ENCODE measurements at regions not wholly inside any gene's neighbourhood (a gene's known extent, or its start where the extent isn't known, plus 50 kb on each side); places are given as distances from the start of the nearest gene placed in this dataset.

GRCh38 chr3:95718168-95718567, 1096.2 kb upstream of the EPHA6 start:
- Histone ChIP-seq H3K27ac (no peak overlapping the region), H2AFZ (replicated peaks) (no peak overlapping the region), H3K4me3 (no peak overlapping the region), H3K9ac (no peak overlapping the region), H3F3A (ENCODE audit: low read depth) (no peaks in the 10 kb centered on the region), H3K36me3 (no peaks in the 10 kb centered on the region), H3K9me3 (ENCODE audit: low read depth) (no peaks in the 10 kb centered on the region), H4K20me1 (ENCODE audit: low read depth) (no peaks in the 10 kb centered on the region), H3K79me2 (ENCODE audit: low read depth) (no peaks in the 10 kb centered on the region), H3K4me2 (no peak overlapping the region), H3K4me1 (no peaks in the 10 kb centered on the region), H3K27me3 (no peaks in the 10 kb centered on the region)
- no peaks in the 10 kb centered on the region for H3K27me3 Mint-ChIP-seq (ENCODE audit: insufficient read depth, low read depth)
- H3K4me1 Mint-ChIP-seq, result peaks cover 6% of the 10 kb centered on the region
- no peak overlapping the region for H3K4me3 Mint-ChIP-seq
- no peak for DNase-seq (ENCODE audit: low spot score)
- H3K9me3 Mint-ChIP-seq, result no peaks in the 10 kb centered on the region
- TF ChIP-seq EZH2phosphoT487 (IDR thresholded peaks at IDR 0.05), result no peak
- no peak for TF ChIP-seq CTCF (IDR thresholded peaks at IDR 0.05)
- no peak for TF ChIP-seq EZH2 (IDR thresholded peaks at IDR 0.05)
- no peaks in the 10 kb centered on the region for H3K36me3 Mint-ChIP-seq
- H3K27ac Mint-ChIP-seq, result no peak overlapping the region

DNA sequence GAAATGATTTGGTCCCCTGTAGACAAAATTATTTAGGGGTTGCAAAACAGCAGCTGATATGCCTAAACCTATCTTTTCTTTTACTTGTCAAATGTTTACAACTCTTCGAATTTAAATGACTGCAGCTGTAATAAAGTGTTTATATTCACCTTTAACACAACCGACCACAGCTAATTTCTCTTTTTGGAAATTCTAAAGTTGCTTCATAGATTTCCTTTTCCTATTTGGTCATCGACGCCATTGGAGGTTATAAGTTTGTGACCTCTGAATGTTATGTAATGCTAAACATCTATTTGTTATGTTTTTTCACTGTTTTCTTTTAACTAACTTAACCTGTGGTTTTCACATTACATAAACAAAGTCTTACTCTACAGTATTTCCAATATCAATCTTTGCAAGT, 1094.9 kb upstream of the EPHA6 start:
- Mint-ChIP-seq H3K9me3 (no peaks in the 10 kb centered on the region), H3K36me3 (no peaks in the 10 kb centered on the region), H3K4me1 (peaks cover 6% of the 10 kb centered on the region), H3K27me3 (ENCODE audit: insufficient read depth, low read depth) (no peaks in the 10 kb centered on the region), H3K4me3 (no peak overlapping the region), H3K27ac (no peak overlapping the region)
- Histone ChIP-seq H3K4me3 (no peak overlapping the region), H3K4me2 (no peak overlapping the region), H3F3A (ENCODE audit: low read depth) (no peaks in the 10 kb centered on the region), H3K27ac (no peak overlapping the region), H3K9me3 (ENCODE audit: low read depth) (no peaks in the 10 kb centered on the region), H3K4me1 (no peaks in the 10 kb centered on the region), H4K20me1 (ENCODE audit: low read depth) (no peaks in the 10 kb centered on the region), H3K27me3 (no peaks in the 10 kb centered on the region), H3K9ac (no peak overlapping the region), H3K79me2 (ENCODE audit: low read depth) (no peaks in the 10 kb centered on the region), H2AFZ (replicated peaks) (no peak overlapping the region), H3K36me3 (no peaks in the 10 kb centered on the region)
- DNase-seq (ENCODE audit: low spot score), result no peak
- no peak for TF ChIP-seq EZH2 (IDR thresholded peaks at IDR 0.05)
- TF ChIP-seq CTCF (IDR thresholded peaks at IDR 0.05), result no peak
- no peak for TF ChIP-seq EZH2phosphoT487 (IDR thresholded peaks at IDR 0.05)

GRCh38 chr3:95721938-95722337, 1092.5 kb upstream of the EPHA6 start:
- no peaks in the 10 kb centered on the region for H3K4me1 ChIP-seq

More at GRCh38 chr3:95721938-95722337, 1092.5 kb upstream of the EPHA6 start:
- TF ChIP-seq CTCF (IDR thresholded peaks at IDR 0.05) (no peak), EZH2 (IDR thresholded peaks at IDR 0.05) (no peak), EZH2phosphoT487 (IDR thresholded peaks at IDR 0.05) (no peak)
- H2AFZ ChIP-seq (replicated peaks), result peak overlapping the region; percentile 68
- no peaks in the 10 kb centered on the region for H3K36me3 ChIP-seq
- Mint-ChIP-seq H3K4me3 (no peak overlapping the region), H3K27ac (no peak overlapping the region), H3K36me3 (no peaks in the 10 kb centered on the region), H3K9me3 (no peaks in the 10 kb centered on the region), H3K4me1 (no peaks in the 10 kb centered on the region), H3K27me3 (ENCODE audit: insufficient read depth, low read depth) (no peaks in the 10 kb centered on the region)
- H3K79me2 ChIP-seq (ENCODE audit: low read depth), result no peaks in the 10 kb centered on the region
- no peak for DNase-seq (ENCODE audit: low spot score)
- no peaks in the 10 kb centered on the region for H3F3A ChIP-seq (ENCODE audit: low read depth)
- no peak overlapping the region for H3K4me3 ChIP-seq
- no peaks in the 10 kb centered on the region for H4K20me1 ChIP-seq (ENCODE audit: low read depth)
- H3K27ac ChIP-seq, result no peak overlapping the region
- H3K4me2 ChIP-seq, result no peak overlapping the region
- no peaks in the 10 kb centered on the region for H3K27me3 ChIP-seq
- H3K9ac ChIP-seq, result no peak overlapping the region
- H3K9me3 ChIP-seq (ENCODE audit: low read depth), result no peaks in the 10 kb centered on the region

Data from neural progenitor cell (in vitro differentiated cells).